HG03575 (cell line): ENCODE measurements at regions not wholly inside any gene's neighbourhood (a gene's known extent, or its start where the extent isn't known, plus 50 kb on each side); places are given as distances from the start of the nearest gene placed in this dataset.

Experiments used
- ATAC-seq: cut with Tn5 transposase; IDR thresholded peaks from one replicate; pipeline ENCODE4 v1.9.1; 2021; ENCODE audit not compliant: unreplicated experiment, insufficient number of reproducible peaks, low FRiP score; ENCODE audit errors: extremely low read depth

DNA sequence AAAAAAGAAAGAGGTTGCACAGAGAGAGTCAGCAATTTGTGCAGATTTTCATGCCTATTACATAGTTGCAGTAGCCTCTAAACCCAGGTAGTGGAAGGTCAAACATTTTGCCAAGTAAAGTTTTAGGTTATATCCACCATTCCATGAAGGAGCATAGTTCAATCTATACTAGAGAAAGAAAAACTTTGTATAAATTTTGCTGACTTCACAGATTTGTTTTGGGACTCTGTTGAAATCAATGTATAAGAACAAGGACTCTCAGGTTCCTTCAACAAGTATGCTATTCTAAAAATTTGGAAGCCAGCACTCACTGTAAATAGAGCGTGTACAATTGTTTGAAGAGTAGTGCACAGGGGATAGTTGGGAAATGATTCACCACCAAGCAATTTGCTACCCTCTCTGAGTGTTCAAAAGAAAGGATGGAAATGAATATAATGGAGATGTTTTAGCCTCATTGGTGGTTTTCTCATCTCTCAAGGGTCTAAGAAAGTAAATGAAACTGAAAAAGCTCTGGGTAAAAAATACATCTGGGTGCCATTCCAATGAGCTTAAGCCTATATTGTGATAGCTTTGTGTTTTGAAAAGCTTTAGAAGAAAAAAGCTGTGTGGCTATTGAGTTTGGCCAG, 508.4 kb upstream of the LUZP2 start:
- no peak for ATAC-seq

DNA sequence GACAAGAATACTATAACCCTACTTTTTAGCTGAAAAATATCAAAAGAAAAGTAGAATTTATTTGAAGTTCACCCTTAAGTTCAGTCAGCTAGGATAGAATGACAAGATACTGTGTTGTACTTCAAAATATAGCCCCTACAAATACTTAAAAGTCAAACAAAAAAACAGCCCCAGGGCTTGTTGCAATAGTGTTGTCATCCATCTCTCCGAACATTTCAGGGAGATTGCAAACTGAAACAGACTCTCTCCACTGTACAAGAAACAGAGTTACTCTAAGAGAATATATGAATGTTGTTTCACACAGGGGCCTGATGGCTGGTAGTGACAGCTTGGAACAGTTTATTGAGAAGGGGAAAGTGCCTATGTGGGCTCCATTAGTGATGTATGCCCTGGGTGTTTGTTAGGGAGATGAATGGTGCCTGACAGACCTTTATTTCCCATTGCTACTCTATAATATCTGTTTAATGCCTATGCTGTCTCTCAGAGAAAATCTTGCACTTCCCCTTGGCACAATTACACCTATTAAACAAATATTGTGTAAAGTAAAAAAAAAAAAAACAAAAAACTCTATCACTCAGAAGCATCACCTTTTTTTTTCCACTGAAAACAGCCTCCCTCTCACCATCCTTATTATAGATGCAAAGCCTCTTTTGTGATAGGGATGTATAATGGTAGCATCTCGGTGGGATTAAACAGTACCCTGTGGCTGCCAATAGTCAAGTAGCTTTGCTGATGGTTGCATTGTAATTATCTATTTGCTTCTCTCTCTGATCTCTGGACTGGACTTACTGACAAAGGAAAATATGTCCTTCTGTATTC, 506.3 kb upstream of the LUZP2 start:
- ATAC-seq: no peak

DNA sequence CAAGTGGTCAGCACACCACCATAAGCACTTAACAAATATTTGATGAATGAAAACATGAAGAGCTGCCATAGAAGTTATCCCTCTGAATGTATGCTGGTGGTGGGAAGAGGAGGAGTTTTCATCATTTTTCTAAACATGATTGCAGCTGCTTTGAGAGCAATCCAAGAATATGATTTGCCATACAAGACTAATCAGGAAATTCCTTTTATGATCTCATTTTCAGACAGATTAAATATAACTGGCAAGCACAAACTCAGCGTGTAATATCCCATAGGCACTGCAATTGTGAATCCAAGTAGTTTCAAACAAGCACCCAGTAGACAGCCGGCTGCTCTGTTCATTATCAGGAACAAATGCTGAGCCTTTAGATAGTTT, 505.7 kb upstream of the LUZP2 start:
- ATAC-seq: no peak

DNA sequence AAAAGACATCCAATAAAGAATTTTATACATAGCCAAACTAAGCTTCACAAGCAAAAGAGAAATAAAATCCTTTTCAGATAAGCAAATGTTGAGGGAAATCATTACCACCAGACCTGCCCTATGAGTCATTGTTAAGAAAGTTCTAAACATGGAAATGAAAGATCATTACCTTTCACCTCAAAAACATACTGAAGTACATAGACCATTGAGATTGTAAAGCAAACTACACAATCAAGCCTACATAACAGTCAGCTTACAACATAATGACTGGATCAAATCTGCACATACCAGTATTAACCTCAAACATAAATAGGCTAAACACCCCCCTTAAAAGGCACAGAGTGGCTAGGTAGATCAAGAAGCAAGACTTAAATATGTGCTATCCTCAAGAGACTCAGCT, 501.0 kb upstream of the LUZP2 start:
- no peak for ATAC-seq

DNA sequence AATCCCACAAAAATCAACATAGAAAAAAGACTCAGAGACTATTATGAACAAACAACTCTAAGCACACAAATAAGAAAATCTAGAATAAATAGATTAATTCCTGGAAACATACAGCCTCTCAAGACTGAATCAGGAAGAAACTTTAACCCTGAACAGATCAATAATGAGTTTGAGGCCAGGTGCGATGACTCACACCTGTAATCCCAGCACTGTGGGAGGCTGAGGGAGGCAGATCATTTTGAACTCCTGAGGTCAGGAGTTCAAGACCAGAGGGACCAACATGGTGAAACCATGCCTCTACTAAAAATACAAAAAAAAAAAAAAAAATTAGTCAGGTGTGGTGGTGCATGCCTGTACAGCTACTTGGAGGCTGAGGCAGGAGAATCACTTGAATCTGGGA, 499.5 kb upstream of the LUZP2 start:
- no peak for ATAC-seq

DNA sequence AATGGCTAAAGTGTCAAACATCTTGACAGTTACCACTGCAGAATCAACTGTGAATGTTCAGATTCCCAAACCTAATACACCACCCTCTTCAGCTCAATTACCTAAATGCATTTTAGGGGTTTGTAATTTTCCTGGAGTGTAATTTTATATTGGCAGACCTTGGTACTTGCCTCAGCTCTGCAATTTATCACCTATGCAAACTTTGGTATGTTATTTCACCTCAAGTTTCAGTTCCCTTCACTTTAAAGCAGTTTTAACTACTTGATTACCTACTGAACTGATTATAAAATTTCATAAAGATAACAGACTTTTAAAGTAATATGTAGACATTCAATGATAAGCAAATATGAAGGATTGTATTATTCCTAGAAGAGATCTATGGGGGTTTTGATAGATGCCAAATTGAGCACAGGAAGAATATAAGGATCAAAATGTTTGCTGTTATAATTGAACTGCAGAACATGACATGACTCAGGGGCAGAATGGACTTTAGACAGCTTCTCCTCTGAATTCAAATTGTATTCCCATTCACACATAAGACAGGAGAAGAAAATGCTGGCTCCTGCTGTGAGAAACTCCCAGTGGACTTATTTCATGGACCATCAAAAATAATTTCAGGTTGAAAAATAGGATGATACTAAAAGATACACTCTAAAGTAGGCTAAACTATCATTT, 491.5 kb upstream of the LUZP2 start:
- ATAC-seq: no peak

DNA sequence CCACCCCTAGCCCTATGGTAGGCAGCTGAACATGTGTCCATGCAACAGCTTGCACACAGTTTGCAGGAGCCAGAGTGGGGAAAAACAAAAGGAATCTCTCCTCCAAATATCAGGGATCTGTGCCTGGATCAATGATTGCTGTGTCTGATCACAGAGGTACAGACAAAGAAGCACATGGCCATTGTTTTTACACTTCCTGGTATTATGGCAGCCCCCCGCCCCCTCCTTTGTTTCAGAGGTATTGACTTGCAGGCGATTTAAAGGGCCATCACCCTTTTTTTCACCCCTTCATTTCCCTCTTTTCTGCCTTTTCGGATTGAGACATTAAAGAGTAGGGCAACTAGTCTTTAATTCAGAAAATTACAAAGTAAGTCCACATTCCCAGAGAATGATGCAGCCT, 453.0 kb upstream of the LUZP2 start:
- no peak for ATAC-seq

DNA sequence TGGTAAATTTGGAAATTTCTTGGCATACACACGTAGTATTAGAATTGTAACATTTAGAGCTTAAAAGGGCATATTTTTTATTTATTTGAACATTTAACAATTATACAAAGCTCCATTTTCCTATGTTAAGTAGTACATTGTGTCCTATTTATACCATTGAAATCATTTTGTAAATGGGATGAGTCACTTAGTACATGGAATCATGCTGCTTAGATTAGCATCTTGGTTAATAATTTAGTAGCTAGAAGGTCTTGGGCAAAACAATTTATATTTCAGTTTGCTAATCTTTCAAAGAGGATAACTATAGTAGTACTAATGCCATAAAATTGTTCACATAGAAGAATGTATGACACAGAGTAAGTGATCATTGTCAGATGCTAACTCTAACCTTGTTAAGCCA, 450.1 kb upstream of the LUZP2 start:
- no peak for ATAC-seq

DNA sequence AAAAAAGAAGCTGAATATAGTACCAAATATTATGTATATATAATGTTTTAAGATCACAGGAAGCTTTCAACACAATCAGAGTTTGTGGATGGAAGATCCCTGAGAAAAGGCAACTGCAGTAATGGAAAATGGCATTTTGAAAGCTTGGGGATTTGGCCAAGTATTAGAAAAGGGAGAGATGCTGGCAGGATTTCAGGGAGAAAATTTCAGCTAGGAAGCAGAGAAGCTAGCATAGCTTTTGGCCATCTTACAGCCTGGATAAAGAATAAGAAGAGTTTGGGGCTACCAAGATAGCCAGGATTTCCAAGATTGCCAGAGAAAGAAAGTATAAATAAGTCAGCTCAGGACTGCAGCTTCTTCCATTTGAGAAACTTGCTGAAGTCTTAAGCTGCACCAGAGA, 440.8 kb upstream of the LUZP2 start:
- no peak for ATAC-seq

DNA sequence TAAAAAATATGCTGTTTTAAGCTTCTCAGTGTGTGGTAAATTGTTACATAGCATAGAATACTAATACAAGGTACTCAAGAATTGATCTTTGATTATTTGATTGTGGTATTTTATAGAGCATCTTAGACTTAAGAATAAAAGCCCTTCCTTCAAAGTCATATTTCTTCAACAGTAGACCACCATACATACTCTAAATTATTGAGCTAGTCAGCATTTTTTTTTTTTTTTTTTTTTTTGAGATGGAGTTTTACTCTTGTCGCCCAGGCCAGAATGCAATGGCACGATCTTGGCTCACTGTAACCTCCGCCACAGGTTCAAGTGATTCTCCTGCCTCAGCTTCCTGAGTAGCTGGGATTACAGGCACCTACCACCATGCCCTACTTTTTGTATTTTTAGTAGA, 436.7 kb upstream of the LUZP2 start:
- ATAC-seq: no peak

DNA sequence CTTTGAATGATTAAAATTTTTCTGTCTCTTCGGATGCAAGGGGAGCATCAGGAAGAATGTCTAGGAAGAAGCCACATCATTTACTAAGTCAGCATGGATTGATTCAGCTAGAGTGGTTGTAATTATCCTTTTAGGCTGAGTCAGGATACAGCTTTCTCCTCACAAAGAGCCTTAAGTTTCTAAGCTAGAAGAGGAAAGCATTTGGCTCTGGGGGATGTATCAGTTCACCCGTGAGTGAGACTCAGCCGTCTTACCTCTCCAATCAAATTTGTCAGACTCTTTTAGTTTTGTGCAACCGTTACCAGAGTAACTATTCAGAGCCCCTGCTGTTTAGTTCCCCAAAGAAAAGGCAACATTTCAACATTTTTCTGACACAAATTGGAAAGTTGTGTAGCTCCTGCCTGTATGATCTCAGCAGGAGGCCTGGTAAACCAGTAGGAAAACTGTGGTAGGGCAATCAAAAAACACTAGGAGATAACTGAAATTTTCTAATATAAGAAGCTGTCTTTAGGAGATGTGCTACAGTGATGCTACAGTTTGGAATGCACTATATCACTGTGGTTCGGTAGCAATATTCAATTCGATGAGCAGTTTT, 432.4 kb upstream of the LUZP2 start:
- ATAC-seq: no peak

DNA sequence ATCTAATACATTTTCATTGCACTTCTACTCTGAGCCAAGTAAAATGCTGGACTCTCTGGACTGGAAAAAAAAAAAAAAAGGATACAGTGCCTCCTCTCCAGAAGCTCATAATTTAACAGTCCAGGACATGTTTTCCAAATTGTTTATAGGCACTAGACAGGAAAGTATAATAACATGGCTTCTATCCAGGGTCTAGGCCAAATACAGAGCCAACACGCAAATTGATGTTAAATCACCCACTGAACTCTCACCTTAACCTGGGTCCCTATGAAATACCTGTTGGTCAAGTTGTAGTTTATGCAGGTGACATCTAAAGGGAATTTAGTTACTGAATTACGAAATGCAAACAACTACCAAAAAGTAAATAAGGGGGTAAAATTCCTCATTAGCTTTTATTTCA, 428.7 kb upstream of the LUZP2 start:
- no peak for ATAC-seq

DNA sequence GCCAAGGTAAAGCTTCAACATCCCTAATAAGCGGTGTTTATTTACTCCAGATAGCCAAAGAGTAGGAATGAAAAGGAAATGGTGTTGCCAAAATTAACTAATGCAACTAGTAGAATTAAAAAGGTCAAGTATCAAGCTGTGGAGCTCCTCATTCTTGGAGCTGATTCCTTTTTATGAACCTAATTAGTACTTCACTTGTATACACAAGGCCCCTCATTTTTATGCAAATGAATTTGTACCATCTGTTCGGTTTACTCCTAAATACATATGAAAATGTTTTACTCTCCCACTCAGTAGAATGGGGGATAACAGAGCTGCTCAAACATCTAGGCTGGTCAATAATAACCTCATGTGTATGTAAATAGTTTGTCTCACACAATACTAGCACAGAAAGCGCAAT, 426.4 kb upstream of the LUZP2 start:
- ATAC-seq: no peak

DNA sequence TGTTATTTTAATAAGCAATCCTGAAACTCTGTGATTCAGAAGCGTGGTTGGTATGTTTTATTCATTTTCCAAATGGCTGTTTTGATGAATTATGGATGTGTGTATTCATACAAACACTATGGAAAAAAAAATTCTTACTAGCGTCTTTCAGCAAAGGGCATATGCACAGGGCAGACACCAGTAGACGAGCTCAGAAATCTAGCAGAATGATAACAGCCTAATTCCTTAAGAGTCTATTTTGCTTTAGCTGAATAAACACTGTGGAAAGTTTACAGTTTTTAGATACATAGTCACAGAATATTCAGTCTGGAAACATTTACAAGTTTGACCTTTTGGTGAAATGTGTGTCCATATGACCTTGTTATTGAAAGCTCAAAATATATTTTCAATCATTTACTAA, 418.8 kb upstream of the LUZP2 start:
- no peak for ATAC-seq

DNA sequence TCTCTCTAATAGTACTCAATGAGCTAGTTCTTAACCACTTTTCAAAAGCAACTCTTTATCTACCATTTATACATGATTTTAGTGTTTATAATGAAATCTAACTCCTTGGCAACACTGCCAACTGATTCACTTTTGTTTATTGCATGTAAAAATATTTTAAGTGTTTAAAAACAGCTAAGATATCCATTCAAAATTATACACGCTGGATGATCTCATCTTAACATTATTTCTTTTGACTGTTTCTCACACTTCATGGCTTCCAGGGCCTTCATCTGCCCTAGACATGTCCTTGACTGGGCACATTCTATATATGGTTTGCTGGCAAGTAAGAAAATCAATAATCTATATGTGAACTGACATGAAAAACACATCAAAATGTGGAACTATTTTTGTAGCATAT, 414.6 kb upstream of the LUZP2 start:
- no peak for ATAC-seq

DNA sequence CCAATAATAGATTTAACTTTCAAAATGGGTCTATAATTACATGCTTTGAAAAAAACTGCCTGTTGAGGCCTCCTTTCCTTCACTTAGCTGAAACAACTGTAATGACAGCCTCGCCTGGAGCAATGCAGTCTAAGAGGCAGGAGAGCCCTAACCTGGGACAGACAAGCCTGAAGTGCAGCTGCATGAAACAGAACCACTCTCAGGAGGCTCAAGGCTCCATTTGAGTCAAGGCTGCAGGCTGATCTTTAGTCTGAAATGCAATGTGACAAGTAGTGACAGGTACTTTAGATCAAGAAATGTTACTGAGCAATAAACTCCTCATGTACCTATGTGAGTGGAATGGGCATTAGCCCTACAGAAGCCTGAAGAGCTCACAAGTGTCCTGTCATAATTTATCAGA, 414.0 kb upstream of the LUZP2 start:
- ATAC-seq: no peak

DNA sequence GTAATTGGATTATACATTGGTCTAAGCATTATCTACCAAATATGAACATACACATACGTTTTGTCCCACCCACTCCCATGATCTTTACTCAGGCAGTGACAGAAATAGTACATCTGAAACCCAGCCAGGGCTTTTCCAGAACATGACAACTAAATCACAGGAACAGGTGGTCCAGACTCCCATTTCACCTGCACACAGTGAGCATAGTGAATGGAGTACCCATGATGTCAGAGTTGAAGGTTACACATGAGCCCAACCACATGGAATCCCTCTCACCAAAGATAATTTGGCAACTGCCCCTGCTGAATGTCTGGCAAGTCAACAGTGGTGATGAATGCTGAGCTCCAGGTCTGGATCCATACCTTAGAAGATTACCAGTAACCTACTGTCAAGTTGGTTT, 411.9 kb upstream of the LUZP2 start:
- ATAC-seq: no peak

DNA sequence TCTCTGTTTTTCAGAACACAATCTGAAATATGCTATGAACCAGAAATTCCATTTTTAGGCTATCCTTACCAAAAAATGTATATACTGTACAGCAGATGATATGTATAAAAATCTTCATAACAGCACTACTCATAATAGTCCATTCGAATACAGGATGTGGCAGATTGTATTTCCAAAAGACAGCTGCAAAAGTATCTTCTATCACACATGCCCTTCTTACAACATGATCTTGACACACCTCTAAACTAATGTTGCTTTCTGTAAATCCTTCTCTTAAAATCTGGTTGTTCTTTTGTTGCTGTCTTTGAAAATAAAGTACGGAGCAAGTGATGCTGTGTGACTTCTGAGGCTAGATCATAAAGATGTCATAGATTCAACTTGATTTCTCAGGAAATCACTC, 409.9 kb upstream of the LUZP2 start:
- no peak for ATAC-seq

DNA sequence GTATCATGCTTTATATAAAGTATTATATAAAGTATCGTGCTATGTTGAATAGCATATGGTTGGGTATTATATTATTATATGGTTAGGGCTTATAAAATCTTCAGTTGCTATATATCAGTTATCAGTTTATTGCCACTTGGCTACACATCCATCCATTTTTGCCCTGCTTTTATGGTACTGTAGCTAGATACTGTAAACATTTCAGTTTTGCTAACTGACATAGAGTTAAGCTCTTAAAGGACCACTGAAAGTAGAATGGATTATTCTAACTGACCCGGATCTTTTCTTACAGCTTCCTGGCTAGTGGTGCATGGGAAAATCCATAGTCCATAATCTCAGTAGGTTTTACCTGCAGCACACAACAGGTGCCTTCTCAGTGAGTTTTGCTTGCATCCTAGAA, 405.3 kb upstream of the LUZP2 start:
- no peak for ATAC-seq

DNA sequence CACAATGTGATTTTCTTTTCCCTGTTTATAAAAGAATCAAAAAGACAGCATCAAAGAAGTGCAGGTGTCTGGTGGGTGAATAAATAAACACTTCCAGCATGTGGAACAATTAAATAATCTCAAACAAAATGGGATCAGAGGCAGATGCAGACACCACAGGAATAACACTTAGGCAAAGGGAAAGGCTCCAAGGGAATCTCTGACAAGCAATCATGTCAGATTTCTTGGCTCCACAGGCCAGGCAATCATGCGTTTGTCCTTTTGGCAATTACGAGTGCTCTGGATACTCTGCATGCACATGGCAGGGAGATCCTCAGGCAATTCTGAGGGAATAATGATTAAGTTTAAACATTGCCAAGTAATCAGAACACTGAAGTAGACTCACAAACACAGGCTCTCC, 403.5 kb upstream of the LUZP2 start:
- no peak for ATAC-seq
